K562 (cell line): ENCODE measurements at regions not wholly inside any gene's neighbourhood (a gene's known extent, or its start where the extent isn't known, plus 50 kb on each side); places are given as distances from the start of the nearest gene placed in this dataset.

Experiments used
- ATAC-seq: fragments of 200-7000 bp; cut with Tn5 transposase; 3 replicates; pipeline ENCODE4 v1.9.1; 2020; ENCODE audit warnings: moderate library complexity
- BruUV-seq: library from RNA; stranded (reverse); fragments of 400-500 nt; replicated peaks from 2 replicates; lab custom pipeline; 2021; lab: Mats Ljungman, UMichigan
- CTCF ChIA-PET: fragments of 300-600 bp; formaldehyde crosslinking; extraction: SDS; loops from one replicate; lab custom pipeline; 2021; ENCODE audit warnings: low intra/inter-chr PET ratio; lab: Yijun Ruan, JAX
- POLR2A ChIA-PET: fragments of 300-600, 350-650 bp; sonication (Branson Sonifier 250); formaldehyde crosslinking; extraction: SDS; loops from one replicate; lab custom pipeline; 2021; ENCODE audit warnings: antibody characterized with exemption, inconsistent platforms; lab: Yijun Ruan, JAX
- DNase-seq, 4 experiments: peaks; one replicate each; pipeline versions ENCODE4 v3.0.0 to v3.0.0-alpha.2; 2011 to 2018; ENCODE audit warnings: low spot score in 3 of 4, mixed read lengths in 3 of 4; ENCODE audit errors: extremely low read depth in 1 of 4
- FAIRE-seq: peaks from 2 replicates; lab custom pipeline; 2011; peaks lifted over from hg19 to GRCh38; lab: Jason Lieb, UNC
- H2AFZ ChIP-seq: 2 replicates; pipeline ENCODE4 v1.6.0; 2011; ENCODE audit warnings: low read depth, low read length, control low read depth, inconsistent platforms
- H3K27ac ChIP-seq: fragments of 200-600 bp; 3 replicates; pipeline ENCODE4 v1.8.0; 2011; ENCODE audit warnings: low read depth, mild to moderate bottlenecking, control low read depth, inconsistent platforms, low read length, moderate library complexity, mixed read lengths; ENCODE audit errors: extremely low read depth
- H3K27me3 ChIP-seq, 2 experiments: fragments of 300-600 bp in 1 of 2; 2 replicates in 1 of 2; 3 replicates in 1 of 2; pipeline versions ENCODE4 v1.6.0 to v1.8.0; 2011; ENCODE audit warnings: inconsistent platforms in 2 of 2, low read length in 2 of 2, mild to moderate bottlenecking in 1 of 2, mixed read lengths in 1 of 2, moderate library complexity in 1 of 2; ENCODE audit not compliant: control insufficient read depth in 2 of 2, insufficient read depth in 2 of 2
- H3K36me3 ChIP-seq: fragments of 300-600 bp; 3 replicates; pipeline ENCODE4 v1.8.0; 2011; ENCODE audit warnings: mild to moderate bottlenecking, low read length, inconsistent platforms; ENCODE audit not compliant: control insufficient read depth, insufficient read depth
- H3K4me1 ChIP-seq, 2 experiments: fragments of 200-600 bp in 1 of 2; replicated peaks in 1 of 2; 2 replicates in 1 of 2; 3 replicates in 1 of 2; pipeline versions ENCODE4 v1.5.1 to v1.8.0; 2011; ENCODE audit warnings: inconsistent platforms in 2 of 2, low read length in 2 of 2, mild to moderate bottlenecking in 1 of 2, mixed read lengths in 1 of 2, moderate library complexity in 1 of 2; ENCODE audit not compliant: control insufficient read depth in 2 of 2, insufficient read depth in 2 of 2
- H3K4me2 ChIP-seq: 2 replicates; pipeline ENCODE4 v1.6.1; 2011; ENCODE audit warnings: low read length, control low read depth, inconsistent platforms, mixed read lengths; ENCODE audit not compliant: insufficient read depth
- H3K4me3 ChIP-seq: fragments of 200-600 bp; sonication (generic), shearing (Covaris generic); 2 replicates; pipeline ENCODE4 v1.5.1; 2016; ENCODE audit warnings: control low read depth, inconsistent platforms
- H3K79me2 ChIP-seq: fragments of 200-600 bp; 3 replicates; pipeline ENCODE4 v1.8.0; 2011; ENCODE audit warnings: low read length, inconsistent platforms; ENCODE audit not compliant: control insufficient read depth, insufficient read depth
- H3K9ac ChIP-seq, 2 experiments: 2 replicates each; pipeline versions ENCODE4 v1.6.0 to v1.6.1; 2011; ENCODE audit warnings: low read depth in 2 of 2, low read length in 2 of 2, control low read depth in 1 of 2, inconsistent platforms in 1 of 2, mild to moderate bottlenecking in 1 of 2, mixed read lengths in 1 of 2; ENCODE audit not compliant: insufficient read depth in 1 of 2
- H3K9me1 ChIP-seq: one replicate; pipeline ENCODE4 v1.6.0; 2011; ENCODE audit warnings: inconsistent platforms, mild to moderate bottlenecking, low read length, moderate library complexity; ENCODE audit not compliant: control insufficient read depth, insufficient read depth
- H3K9me3 ChIP-seq: replicated peaks from 2 replicates; pipeline ENCODE4 v1.5.1; 2011; ENCODE audit warnings: low read depth, low read length, inconsistent platforms; ENCODE audit not compliant: control insufficient read depth, insufficient read depth
- H4K20me1 ChIP-seq: replicated peaks from 2 replicates; pipeline ENCODE4 v1.6.1; 2011; ENCODE audit warnings: low read length, inconsistent platforms, mixed read lengths; ENCODE audit not compliant: control insufficient read depth, insufficient read depth
- ASH1L ChIP-seq: fragments of 450-650 bp; IDR thresholded peaks from 2 replicates; pipeline ENCODE4 v1.6.1; 2018; ENCODE audit warnings: borderline replicate concordance, mild to moderate bottlenecking, low read depth; ENCODE audit not compliant: partially characterized antibody
- REST ChIP-seq, 2 experiments: fragments of 450-650 bp; formaldehyde crosslinking in 1 of 2; IDR thresholded peaks; 2 replicates each; pipeline versions ENCODE4 v1.4.0 to v1.6.1; 2014 to 2020; ENCODE audit warnings: mild to moderate bottlenecking in 2 of 2, borderline replicate concordance in 1 of 2, low read depth in 1 of 2
- ZNF407 ChIP-seq: fragments of 450-650 bp; IDR thresholded peaks from 2 replicates; pipeline ENCODE4 v1.6.1; 2016; ENCODE audit warnings: low read depth
- ZNF583 ChIP-seq: fragments of 250-450 bp; sonication (Bioruptor Pico); IDR thresholded peaks from 2 replicates; pipeline ENCODE4 v1.4.0; 2020
- WGBS: fragments of 100-300 bp; shearing (Covaris generic); methylation state at CpG from one replicate; pipeline ENCODE4 v1.1.6; 2016; ENCODE audit warnings: low coverage, mixed read lengths; ENCODE audit not compliant: insufficient coverage; ENCODE audit errors: missing lambda C conversion rate; 5-methylcytosine and 5-hydroxymethylcytosine counted together
- in situ Hi-C: fragments of 300-500 bp; cut with MboI; formaldehyde crosslinking; loops from 4 replicates; pipeline ENCODE4 v1.15.0; 2018; ENCODE audit warnings: inconsistent platforms, mixed read lengths
- intact Hi-C: fragments of 100-400 bp; cut with micrococcal nuclease; formaldehyde crosslinking; loops from 2 replicates; pipeline ENCODE4 v1.14.2; 2022

DNA sequence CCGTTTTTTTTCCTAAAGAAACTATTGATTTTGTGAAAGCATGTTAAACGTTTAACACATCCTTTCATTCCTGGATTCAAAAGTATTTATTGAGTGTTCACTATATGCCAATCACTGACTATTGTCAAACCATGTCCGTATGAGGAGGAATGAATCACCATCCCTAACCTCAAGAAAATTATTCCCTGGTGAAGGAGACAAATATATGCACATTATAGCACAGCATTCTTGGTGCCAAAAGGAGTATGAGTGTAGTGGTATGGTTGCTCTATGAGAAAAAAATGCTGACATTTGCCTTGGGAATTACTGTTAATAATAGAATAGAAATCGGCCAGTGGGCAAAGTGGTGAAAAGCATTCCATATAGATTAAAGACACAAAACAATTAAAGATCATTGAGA lies 1390.1 kb downstream of the MRPL39 start (continued):
- TF ChIP-seq ZNF407 = no peak

- Histone ChIP-seq H3K36me3 (no peaks in the 10 kb centered on the region), H3K4me1 (no peaks in the 10 kb centered on the region), H4K20me1 (no peaks in the 10 kb centered on the region), H3K27ac (no peak overlapping the region), H2AFZ (no peak overlapping the region), H3K9me1 (no peaks in the 10 kb centered on the region), H3K79me2 (no peaks in the 10 kb centered on the region)
- POLR2A ChIA-PET = no interaction called here
- CTCF ChIA-PET = no interaction called here
- FAIRE-seq = no peak
- no TSS peak for BruUV-seq
- TF ChIP-seq REST (IDR thresholded peaks at IDR 0.05; ENCODE audit: borderline replicate concordance) = no peak
- no peak for TF ChIP-seq REST (CRISPR knock-in tag; IDR thresholded peaks at IDR 0.05; ENCODE audit: low read depth)
- no peak for TF ChIP-seq ZNF583 (CRISPR knock-in tag)
- no peak for TF ChIP-seq ASH1L
- TF ChIP-seq, all 486 proteins: peak for 0
- WGBS = 5% methylated on average over 5 of the region's 5 CpGs
- Histone ChIP-seq H3K9ac (no peak overlapping the region), H3K4me2 (no peak overlapping the region), H3K27me3 (no peaks in the 10 kb centered on the region), H3K9me3 (no peaks in the 10 kb centered on the region), H3K4me3 (no peak overlapping the region)
- intact Hi-C loops (no loop called here), in situ Hi-C loops (no loop called here)
- DNase-seq (no peak), ATAC-seq (no peak)
These were observed 1397.2 kb downstream of the MRPL39 start for GRCh38 chr21:24210130-24210529.
